Esophagus squamous epithelium (tissue), 5 donors: ENCODE measurements at regions not wholly inside any gene's neighbourhood (a gene's known extent, or its start where the extent isn't known, plus 50 kb on each side); places are given as distances from the start of the nearest gene placed in this dataset.

Experiments used
- DNase-seq: peaks from one replicate; lab custom pipeline; 2025; lab: John Stamatoyannopoulos, UW
- H3K27ac ChIP-seq, 4 donors: fragments of 200-600 bp; sonication (generic); one replicate each; pipeline ENCODE4 v1.5.1; 2016 to 2019; ENCODE audit warnings: mild to moderate bottlenecking in 1 of 4
- H3K27me3 ChIP-seq, 4 donors: fragments of 200-600 bp; sonication (generic); 1 replicate in 3 of 4; 2 replicates in 1 of 4; pipeline versions ENCODE4 v1.5.1 to v1.6.0; 2017 to 2021; ENCODE audit warnings: antibody characterized with exemption in 1 of 4
- H3K36me3 ChIP-seq, 3 donors: fragments of 200-600 bp; sonication (generic); one replicate each; pipeline ENCODE4 v1.5.1; 2016 to 2019
- H3K4me1 ChIP-seq, 3 donors: fragments of 200-600 bp; sonication (generic); one replicate each; pipeline ENCODE4 v1.5.1; 2017 to 2019
- H3K4me3 ChIP-seq, 4 donors: fragments of 200-600 bp; sonication (generic); 1 replicate in 3 of 4; 2 replicates in 1 of 4; pipeline ENCODE4 v1.5.1; 2016 to 2019; ENCODE audit warnings: mild to moderate bottlenecking in 2 of 4, moderate library complexity in 1 of 4
- H3K9me3 ChIP-seq, 3 donors: fragments of 200-600 bp; sonication (generic); one replicate each; pipeline ENCODE4 v1.5.1; 2016 to 2019
- POLR2A ChIP-seq, 4 donors: fragments of 450-650 bp; IDR thresholded peaks; one replicate each; pipeline ENCODE4 v1.6.1; 2017; ENCODE audit warnings: antibody characterized with exemption in 4 of 4, mild to moderate bottlenecking in 4 of 4, moderate library complexity in 3 of 4
- WGBS, 2 donors: methylation state at CpG; one replicate each; pipeline ENCODE4 v1.1.5; 2018; 5-methylcytosine and 5-hydroxymethylcytosine counted together
- intact Hi-C: fragments of 100-400 bp; cut with DNase I; formaldehyde crosslinking; loops from one replicate; pipeline ENCODE4 v1.15.0; 2022
- TF ChIP-seq, protein P1 (sequence below), 6 experiments: fragments of 450-650 bp in 4 of 6; fragments of 200-600 bp in 2 of 6; sonication (generic) in 2 of 6; IDR thresholded peaks; one replicate each; pipeline ENCODE4 v1.5.1; 2016 to 2019; ENCODE audit warnings: antibody characterized with exemption in 6 of 6, mild to moderate bottlenecking in 4 of 6, moderate library complexity in 4 of 6
- donor health status: DM: yes; HTN: yes; CAD: no.

DNA sequence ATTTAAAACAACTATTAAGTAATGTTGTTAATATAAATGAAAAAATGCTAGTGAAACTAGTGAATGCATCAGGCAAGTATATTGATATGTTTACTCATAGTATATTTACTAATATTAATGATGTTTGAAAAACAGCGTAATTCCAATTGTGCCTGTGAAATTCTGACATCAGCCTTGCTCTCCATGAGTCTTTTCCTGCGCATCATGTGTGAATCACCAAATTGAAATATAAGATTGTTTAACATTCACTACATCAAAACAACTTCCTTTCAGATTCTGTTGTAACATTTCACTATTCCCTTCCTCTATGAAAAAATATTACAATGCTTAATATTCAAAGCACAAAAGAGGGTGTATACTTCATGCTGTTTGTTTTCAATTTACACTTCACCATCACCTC, 1995.9 kb upstream of the SEL1L start:
- no peaks in the 10 kb centered on the region for H3K4me1 ChIP-seq
- H3K27ac ChIP-seq = no peak overlapping the region
- TF ChIP-seq POLR2A (IDR thresholded peaks at IDR 0.05) = no peak
- TF ChIP-seq, protein P1, sequence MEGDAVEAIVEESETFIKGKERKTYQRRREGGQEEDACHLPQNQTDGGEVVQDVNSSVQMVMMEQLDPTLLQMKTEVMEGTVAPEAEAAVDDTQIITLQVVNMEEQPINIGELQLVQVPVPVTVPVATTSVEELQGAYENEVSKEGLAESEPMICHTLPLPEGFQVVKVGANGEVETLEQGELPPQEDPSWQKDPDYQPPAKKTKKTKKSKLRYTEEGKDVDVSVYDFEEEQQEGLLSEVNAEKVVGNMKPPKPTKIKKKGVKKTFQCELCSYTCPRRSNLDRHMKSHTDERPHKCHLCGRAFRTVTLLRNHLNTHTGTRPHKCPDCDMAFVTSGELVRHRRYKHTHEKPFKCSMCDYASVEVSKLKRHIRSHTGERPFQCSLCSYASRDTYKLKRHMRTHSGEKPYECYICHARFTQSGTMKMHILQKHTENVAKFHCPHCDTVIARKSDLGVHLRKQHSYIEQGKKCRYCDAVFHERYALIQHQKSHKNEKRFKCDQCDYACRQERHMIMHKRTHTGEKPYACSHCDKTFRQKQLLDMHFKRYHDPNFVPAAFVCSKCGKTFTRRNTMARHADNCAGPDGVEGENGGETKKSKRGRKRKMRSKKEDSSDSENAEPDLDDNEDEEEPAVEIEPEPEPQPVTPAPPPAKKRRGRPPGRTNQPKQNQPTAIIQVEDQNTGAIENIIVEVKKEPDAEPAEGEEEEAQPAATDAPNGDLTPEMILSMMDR (IDR thresholded peaks at IDR 0.05) = no peak
- H3K27me3 ChIP-seq = no peaks in the 10 kb centered on the region
- H3K9me3 ChIP-seq = no peaks in the 10 kb centered on the region
- intact Hi-C loops = no loop called here
- no peak for DNase-seq
- WGBS, 2 donors = 90 to 94% methylated on average over 2 of the region's 2 CpGs
- no peak overlapping the region for H3K4me3 ChIP-seq
- H3K36me3 ChIP-seq = no peaks in the 10 kb centered on the region

DNA sequence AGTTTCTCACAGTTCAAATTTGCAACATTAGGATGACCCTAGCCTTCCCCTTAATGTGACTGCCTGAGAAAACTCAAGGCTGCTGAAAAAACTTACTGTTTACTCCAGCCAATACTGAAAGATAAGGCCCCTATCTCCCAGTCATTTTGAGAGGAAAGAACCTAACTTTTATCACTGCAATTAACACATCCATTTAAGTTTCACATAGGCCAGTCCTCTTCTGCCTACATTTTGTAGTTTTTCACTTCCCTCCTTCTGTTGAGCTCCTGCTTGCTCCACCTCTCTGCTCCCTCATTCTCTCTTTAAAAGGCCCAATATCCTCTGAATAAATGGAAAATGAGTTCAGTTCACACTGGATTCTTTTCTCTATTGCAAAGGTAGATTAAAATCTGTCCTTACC, 1996.2 kb upstream of the FLRT2 start:
- no peaks in the 10 kb centered on the region for H3K4me1 ChIP-seq
- DNase-seq = no peak
- TF ChIP-seq, protein P1 (IDR thresholded peaks at IDR 0.05) = no peak
- TF ChIP-seq POLR2A (IDR thresholded peaks at IDR 0.05) = no peak
- no peaks in the 10 kb centered on the region for H3K27me3 ChIP-seq
- H3K4me3 ChIP-seq = no peak overlapping the region
- no peak overlapping the region for H3K27ac ChIP-seq
- no peaks in the 10 kb centered on the region for H3K36me3 ChIP-seq
- intact Hi-C loops = no loop called here
- H3K9me3 ChIP-seq = no peaks in the 10 kb centered on the region

DNA sequence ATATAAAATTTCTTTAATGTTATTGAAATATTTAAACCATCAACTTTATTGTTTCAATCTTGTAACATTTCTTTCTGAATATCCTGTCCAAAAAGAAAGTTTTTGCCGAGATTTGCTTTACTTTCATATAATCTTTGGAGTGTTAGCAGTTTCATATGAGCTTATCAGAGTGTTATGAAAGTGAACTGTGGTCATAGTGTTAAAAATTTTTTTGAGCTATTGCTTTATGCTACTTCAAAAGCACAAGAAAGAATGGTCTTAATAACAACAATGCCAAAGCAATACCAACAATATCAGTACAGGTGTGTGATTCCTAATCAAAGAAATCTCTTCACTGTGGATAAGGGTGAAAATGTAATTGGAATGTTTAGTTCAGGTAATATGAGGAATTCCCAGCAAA, 1994.9 kb upstream of the FLRT2 start:
- 21 to 40% methylated on average over 1 of the region's 1 CpG for WGBS, 2 donors
- Histone ChIP-seq H3K9me3 (no peaks in the 10 kb centered on the region), H3K27ac (no peak overlapping the region), H3K4me1 (no peaks in the 10 kb centered on the region), H3K27me3 (no peaks in the 10 kb centered on the region), H3K4me3 (no peak overlapping the region), H3K36me3 (no peaks in the 10 kb centered on the region)
- TF ChIP-seq POLR2A (IDR thresholded peaks at IDR 0.05) = no peak
- TF ChIP-seq, protein P1 (IDR thresholded peaks at IDR 0.05) = no peak
- no peak for DNase-seq
- intact Hi-C loops = no loop called here

DNA sequence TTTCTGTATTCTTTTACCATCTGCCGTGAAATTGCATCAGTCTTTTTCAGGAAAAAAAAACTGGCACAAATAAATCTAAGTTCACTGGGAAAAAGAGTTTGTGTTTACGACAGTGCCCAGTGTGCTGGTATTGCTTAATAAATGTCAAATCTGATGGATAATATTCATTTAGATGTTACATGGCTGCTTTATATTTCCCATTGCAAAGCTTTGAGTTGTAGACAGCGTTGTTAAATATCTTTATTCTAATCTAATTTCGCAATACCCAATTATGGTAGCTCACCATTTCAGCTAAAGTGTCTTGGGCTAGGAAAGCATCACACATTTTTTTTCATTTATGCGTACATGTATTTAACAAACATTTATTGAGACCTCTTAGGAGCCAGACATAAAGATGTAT, 1994.5 kb upstream of the FLRT2 start:
- no peak for DNase-seq
- no peaks in the 10 kb centered on the region for H3K27me3 ChIP-seq
- no peaks in the 10 kb centered on the region for H3K36me3 ChIP-seq
- intact Hi-C loops = no loop called here
- no peak overlapping the region for H3K4me3 ChIP-seq
- no peaks in the 10 kb centered on the region for H3K4me1 ChIP-seq
- TF ChIP-seq, protein P1 (IDR thresholded peaks at IDR 0.05) = no peak
- no peak for TF ChIP-seq POLR2A (IDR thresholded peaks at IDR 0.05)
- H3K9me3 ChIP-seq = no peaks in the 10 kb centered on the region
- WGBS, 2 donors = 84 to 90% methylated on average over 5 of the region's 5 CpGs
- no peak overlapping the region for H3K27ac ChIP-seq

DNA sequence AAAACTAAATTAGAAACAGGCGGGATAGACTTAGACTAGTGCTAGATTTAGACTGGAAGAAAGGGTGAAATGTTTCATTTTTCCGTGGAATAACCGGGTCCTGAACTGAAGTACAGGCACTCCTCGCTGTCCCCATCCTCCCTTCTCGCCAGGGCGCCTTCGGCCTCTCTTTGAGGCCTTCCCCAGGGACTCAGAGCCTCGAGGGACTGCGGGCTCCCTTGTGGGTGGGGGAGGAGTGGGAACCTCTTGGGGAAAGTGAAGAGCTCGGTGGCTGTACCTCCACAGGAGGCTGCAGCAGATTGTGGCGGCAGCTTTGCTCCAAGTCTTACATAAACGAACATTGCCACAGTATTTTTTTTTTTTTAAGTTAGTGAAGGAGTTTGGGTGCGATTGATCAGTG, 1988.8 kb upstream of the FLRT2 start:
- 80 to 89% methylated on average over 10 to 13 of the region's 13 CpGs for WGBS, 2 donors
- no peak overlapping the region for H3K4me3 ChIP-seq
- no peak for DNase-seq

More for the DNA sequence above, 1988.8 kb upstream of the FLRT2 start:
- no peaks in the 10 kb centered on the region for H3K36me3 ChIP-seq
- intact Hi-C loops = no loop called here
- no peaks in the 10 kb centered on the region for H3K9me3 ChIP-seq
- H3K4me1 ChIP-seq = no peaks in the 10 kb centered on the region
- H3K27me3 ChIP-seq = no peaks in the 10 kb centered on the region
- TF ChIP-seq, protein P1 (IDR thresholded peaks at IDR 0.05) = no peak
- TF ChIP-seq POLR2A (IDR thresholded peaks at IDR 0.05) = no peak
- no peak overlapping the region for H3K27ac ChIP-seq
